NCI-H2196 treated with DMSO at 0.1 percent for 48 hours (cell line): ENCODE measurements at regions not wholly inside any gene's neighbourhood (a gene's known extent, or its start where the extent isn't known, plus 50 kb on each side); places are given as distances from the start of the nearest gene placed in this dataset.
"Not testable (repeated sequence)": the region's sequence is repeated elsewhere in the genome, so short reads cannot be mapped to it uniquely, and the experiment has no call there.

Experiments
- DNase-seq: peaks from one replicate; lab custom pipeline; 2025; ENCODE audit not compliant: unreplicated experiment; lab: John Stamatoyannopoulos, UW

DNA sequence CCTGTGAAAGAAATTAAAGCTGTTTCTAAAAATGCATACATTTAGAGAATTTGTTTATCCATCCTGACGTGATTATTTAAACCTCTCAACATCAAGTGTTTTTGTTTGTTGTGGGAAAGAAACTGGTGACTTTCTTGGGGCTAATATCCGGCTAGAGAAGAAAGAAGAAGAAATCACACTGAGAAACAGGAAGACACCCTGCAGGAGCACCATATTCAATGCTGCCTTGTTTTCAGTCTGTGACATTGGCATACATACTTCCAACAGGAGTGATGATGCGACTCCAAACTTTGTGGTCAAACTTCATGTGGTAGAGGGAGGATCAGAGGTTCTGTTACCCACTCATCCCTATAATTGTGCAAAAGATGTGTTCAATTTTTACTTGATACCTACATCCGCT lies 997.6 kb upstream of the CITED2 start:
- no peak for DNase-seq

DNA sequence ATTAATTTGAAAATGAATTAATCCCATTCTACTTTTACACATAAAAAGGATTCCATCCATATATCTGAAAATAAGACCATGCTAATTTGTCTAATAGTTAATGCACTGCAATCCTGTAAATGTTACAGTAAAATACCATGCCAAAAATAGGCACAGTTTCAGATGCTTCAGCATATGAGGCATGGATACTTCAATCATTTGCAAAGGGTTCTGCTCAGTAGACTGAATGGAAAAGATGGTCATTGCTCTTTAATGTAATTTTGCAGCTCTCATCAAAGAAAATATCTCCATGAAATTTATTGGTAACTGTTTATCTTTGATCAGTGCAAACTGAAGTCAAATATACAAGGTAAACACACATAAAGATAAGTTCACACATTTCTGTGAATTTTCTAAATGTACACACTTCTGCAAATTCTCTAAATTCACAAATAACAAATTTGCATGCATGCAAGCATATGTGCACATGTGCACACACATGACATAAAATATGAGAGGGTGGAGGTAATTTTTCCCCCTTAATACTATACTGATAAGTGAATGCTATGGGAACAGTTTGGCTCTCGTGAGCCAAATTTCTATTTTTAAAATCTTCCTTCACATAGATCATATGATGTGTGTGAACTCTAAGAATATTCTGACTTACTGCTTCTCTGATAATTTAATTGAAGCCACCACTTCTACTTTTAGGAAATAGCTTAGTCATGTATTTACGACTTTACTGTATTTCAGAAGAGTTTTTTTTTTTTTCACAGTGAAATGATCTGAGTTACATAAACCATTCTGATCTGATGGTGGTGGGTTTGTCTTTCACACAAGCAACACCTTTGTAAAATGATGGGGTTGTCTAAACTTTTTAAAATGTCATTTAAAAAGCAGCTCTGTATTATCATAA lies 996.8 kb upstream of the CITED2 start:
- DNase-seq, result no peak

DNA sequence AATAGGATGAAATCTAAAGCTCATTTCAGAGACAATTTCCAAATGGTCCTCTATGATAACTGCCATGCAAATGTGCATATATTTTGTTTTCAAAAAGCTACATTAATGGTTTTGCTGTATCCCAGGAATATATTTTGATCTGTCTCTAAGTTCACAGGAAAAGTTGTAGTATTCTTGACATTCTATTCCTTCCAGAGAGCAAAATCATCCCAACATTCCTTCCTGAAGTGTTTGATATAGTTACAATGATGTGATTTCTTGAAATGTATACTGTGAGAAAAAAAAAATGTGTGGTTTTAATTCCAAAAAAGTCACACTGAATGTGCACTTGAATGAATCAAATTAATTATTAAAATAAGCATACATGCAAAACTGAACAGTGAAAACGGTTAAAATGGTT lies 996.0 kb upstream of the CITED2 start:
- no peak for DNase-seq

DNA sequence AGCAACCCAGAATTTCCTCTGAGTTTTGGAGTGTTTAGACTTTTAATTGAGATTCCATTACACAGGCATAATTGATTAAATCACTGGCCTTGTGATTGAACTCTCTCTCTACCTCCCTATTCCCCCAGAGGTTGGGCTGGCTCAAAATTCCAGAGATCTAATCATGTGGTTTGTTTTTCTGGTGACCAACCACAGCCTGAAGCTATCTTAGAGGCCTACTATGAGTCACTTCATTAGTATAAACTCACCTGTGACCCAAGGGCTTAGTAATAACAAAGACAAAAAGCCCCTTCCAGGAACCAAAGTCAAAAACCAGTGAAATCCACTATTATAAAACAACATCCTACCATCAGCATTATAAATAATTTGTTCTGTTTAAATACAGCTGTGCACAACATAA lies 992.5 kb upstream of the CITED2 start:
- no peak for DNase-seq

DNA sequence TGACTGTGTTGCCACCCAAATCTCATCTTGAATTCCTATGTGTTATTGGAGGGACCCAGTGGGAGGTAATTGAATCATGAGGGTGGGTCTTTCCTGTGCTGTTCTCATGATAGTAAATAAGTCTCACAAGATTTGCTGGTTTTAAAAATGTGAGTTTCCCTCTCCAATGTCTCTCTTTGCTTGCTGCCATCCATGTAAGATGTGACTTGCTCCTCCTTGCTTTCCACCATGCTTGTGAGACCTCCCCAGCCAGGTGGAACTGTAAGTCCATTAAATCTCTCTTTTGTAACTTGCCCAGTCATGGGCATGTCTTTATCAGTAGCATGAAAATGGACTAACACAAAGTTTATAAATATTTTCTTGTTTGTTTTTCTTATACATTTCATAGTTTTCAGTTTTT lies 990.5 kb upstream of the CITED2 start:
- DNase-seq, result no peak

DNA sequence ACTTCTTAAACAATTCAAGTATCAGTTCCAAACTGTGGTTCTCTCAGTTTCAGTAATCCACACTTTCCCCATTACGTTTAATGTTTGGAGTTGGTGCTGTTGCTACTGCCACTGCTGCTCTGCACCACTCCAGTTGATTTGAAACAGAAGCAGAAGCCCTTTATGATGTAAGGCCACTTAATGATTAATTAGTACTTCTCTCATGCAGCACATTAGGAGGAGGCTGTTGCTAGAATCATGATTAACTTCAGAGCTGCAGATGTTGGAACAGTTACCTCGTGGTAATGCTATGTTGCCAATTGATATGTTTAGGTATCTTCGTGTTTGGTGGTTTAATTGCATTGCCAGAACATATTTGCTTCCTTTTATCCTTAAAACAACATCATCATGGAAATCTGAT lies 986.2 kb upstream of the CITED2 start:
- no peak for DNase-seq

DNA sequence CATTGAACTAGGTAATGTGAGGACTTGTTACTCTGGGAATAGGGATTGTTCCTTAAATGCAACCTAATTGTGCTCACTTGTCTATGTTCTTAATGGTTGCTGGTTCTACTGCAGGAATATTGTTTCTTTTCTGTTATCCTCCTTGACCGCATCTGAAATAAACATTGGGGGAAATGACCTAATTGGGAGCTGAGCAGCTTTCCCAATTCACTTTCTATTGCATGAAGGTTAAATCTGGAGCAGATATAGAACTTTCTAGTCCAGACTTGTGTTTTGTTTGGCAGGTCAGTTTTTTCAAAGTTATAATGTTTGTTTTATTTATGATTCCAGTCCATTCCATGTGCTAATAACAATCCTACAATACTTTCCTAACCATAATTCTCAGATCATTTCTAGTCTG lies 981.0 kb upstream of the CITED2 start:
- DNase-seq, result no peak

DNA sequence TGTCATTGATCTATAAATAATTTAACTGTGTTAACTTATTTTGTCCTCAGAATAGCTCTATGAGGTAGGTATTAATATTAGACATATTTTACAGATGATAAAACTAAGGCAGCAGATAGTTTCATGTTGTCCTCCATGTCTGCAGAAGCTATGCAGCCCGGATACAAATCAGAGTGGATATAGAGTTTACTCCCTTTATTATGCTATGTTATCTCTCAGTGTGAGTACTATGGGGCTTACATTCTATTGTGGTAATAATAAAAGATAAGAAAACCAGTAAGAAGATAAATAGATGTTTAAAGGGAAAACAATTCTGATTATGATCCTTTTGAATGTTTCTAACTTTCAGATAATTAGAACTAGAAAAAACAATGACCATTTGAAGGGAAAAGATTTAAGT lies 979.8 kb upstream of the CITED2 start:
- DNase-seq, result no peak

DNA sequence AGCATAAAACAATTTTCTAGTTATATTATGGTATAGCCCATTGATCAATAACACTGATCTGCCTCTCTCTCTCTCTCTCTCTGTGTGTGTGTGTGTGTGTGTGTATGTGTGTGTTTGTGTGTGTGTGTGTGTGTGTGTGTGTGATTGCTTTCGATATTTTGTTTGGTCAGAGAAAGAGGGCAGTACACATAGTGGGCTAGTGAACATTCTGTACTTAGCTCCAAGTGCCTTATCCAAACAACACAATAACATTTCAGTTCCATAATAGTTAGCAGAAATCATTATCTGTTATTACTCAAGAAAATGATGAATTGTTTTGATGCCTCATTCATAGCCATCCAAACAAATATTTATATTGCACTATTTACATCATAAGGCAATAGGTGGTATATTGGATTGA lies 979.1 kb upstream of the CITED2 start:
- DNase-seq, result no peak

DNA sequence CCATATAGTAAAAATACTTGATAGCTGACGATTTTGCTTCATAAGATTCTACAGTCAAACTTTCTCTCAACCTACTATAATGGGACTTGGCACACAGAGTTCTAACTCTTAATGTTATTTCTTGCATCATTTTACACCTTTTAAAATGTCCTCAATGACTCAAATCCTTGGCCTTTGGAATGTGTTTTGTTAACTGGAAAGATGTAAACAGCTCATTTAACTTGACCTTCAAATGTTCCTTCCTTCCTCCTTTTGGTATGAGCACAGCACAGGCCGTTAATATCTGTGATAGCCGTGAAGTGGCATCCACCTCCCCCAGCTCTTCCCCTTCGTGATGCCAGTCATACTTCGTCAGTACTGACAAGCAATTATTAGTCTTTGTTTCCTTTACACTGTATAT lies 972.0 kb upstream of the CITED2 start:
- DNase-seq, result no peak

- DNase-seq, result no peak
Observed at GRCh38 chr6:140345935-140346334, 971.5 kb upstream of the CITED2 start.

DNA sequence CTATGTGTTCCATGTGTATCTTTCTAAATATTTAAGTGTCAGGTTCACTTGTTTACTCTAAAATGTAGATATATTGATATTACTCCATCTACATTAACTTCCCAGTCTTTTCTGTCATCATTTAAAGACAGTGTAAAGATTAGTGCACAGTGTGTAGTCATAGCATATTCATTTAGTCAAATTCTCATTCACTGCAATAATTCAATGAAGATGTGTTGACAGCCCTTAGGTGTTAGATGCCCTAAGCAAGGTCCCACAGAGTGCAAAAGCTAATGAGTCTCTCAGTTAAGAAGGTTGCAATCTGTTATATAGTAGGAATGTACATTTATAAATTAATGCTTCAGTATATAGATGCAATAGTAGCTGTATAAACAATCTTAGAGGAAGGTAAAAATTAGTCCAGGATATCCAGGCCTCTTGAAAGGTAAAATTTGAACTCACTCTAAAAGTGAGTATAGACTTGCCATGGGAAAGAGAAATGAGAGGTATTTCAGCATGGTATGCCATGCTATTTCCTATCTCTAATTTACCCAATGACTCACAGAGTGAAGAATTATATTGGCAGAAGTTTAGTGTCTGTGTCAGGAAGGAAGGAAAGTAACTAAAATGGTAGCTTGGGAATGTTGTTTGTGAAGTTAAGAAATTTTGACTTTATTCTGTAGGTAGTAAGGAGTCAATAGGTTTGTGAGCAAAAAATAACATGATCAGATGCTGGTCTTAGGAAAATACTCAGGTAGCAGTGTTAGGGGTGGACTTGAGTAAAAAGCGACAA lies 969.9 kb upstream of the CITED2 start:
- no peak for DNase-seq

GRCh38 chr6:140343128-140343527 lies 968.7 kb upstream of the CITED2 start:
- DNase-seq, result no peak

DNA sequence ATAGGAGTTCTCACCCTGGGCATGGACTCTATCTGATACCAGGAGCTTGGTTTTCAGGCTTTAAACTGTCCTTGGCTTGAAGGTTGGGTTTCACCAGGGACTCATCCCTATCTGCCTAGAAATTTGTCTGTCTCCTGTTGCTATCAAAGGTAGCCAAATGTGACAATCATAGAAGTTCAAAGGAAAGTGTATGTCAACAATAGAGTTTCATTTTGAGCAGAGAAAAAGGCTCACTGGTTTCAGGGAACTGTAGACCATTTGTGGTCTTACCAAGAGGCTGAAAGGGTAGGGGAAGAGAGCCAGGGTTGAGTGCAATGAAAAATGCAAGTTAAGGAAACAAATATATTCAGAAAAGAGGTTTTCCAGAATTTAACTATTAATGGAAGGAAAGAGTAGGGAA lies 966.8 kb upstream of the CITED2 start:
- no peak for DNase-seq

GRCh38 chr6:140340795-140341194 lies 966.3 kb upstream of the CITED2 start:
- DNase-seq, result no peak

DNA sequence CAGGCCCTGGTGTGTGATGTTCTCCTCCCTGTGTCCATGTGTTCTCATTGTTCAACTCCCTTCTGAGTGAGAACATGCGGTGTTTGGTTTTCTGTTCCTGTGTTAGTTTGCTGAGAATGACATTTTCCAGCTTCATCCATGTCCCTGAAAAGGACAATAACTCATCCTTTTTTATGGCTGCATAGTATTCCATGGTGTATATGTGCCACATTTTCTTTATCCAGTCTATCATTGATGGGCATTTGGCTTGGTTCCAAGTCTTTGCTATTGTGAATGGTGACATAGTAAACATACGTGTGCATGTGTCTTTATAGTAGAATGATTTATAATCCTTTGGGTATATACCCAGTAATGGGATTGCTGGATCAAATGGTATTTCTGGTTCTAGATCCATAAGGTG lies 964.6 kb upstream of the CITED2 start:
- DNase-seq, result not testable (repeated sequence)

GRCh38 chr6:140321891-140322290 lies 947.4 kb upstream of the CITED2 start:
- no peak for DNase-seq

- no peak for DNase-seq
Observed at GRCh38 chr6:140320081-140321080, 945.9 kb upstream of the CITED2 start.

DNA sequence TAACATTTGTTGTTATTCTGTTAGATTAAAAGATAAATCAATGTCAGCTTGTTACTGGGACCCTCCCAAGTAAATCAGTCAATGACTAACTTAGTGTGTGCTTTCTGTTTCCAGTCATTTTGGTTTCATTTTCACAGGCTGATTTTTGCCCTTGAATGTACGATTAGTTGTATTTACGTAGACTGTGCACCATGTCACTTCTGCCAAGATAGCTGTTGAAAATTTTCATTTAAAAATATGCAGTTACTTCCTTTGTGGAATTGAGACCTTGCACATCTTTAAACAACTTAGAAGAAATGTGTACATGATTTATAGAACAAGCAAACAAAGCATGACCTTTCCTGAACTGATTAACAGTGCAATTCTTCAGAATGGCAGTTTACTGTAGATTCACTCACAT lies 944.8 kb upstream of the CITED2 start:
- DNase-seq, result no peak

DNA sequence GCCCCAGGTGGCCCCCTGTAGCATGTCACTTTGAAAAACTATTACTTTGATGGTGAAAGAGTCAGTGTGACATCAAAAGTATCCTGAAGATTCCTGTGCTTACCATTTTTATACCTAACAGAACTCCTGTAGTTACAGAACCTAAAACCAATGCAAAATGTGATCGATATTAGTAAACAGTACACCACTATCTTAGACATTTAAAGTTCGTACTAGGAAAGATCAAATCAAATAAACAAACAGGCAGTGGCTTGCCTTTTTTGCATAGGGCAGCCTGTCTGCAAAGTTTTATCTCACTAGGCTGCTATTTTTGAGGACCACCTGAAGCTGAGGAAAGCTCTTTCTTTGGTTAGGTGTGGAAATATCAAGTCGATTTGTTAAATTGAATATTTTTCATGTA lies 944.0 kb upstream of the CITED2 start:
- no peak for DNase-seq

GRCh38 chr6:140317950-140318349 lies 943.5 kb upstream of the CITED2 start:
- DNase-seq, result no peak
